ENCODE measurements at regions not wholly inside any gene's neighbourhood (a gene's known extent, or its start where the extent isn't known, plus 50 kb on each side); places are given as distances from the start of the nearest gene placed in this dataset.

DNA sequence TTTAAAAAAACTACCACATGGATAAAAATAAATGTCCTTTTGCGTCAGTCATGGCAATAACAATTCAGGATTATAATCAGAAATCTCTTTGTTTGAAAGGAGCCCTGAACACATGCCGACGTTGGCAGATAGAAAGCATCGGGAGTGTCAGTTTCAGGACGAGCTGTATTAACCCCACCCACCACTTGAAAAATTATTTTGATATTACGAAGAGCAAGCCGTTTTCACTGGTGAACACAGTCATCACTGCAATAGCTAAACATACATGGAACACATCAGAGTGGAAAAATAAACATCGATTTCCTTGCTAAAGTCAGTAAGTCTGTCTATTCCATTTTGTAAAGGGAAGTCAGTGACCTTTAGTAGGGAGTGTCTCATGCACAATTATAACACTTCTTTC is 266.4 kb upstream of the FBXL7 start:
- H3K9ac ChIP-seq (ENCODE audit: low read depth, low read length) = no peak overlapping the region
- no peaks in the 10 kb centered on the region for H3K4me1 ChIP-seq (ENCODE audit: control insufficient read depth, insufficient read depth, low read length)
- H3K27me3 ChIP-seq (ENCODE audit: control insufficient read depth, insufficient read depth, low read length) = peaks cover 3% of the 10 kb centered on the region
- H3K4me2 ChIP-seq (ENCODE audit: low read length) = peak overlapping the region; percentile 26
- no peak overlapping the region for H3K4me3 ChIP-seq (ENCODE audit: low read length)
- no peaks in the 10 kb centered on the region for H3K36me3 ChIP-seq (ENCODE audit: insufficient read depth, low read length)
- H3K9me3 ChIP-seq (replicated peaks; ENCODE audit: low read length) = no peaks in the 10 kb centered on the region

- Histone ChIP-seq H3K27me3 (ENCODE audit: control insufficient read depth, insufficient read depth, low read length) (peaks cover 19% of the 10 kb centered on the region), H3K9ac (ENCODE audit: low read depth, low read length) (no peak overlapping the region), H3K4me2 (ENCODE audit: low read length) (no peak overlapping the region), H3K9me3 (replicated peaks; ENCODE audit: low read length) (no peaks in the 10 kb centered on the region), H3K36me3 (ENCODE audit: insufficient read depth, low read length) (no peaks in the 10 kb centered on the region), H3K4me3 (ENCODE audit: low read length) (no peak overlapping the region), H3K4me1 (ENCODE audit: control insufficient read depth, insufficient read depth, low read length) (no peaks in the 10 kb centered on the region)
These were observed 277.8 kb upstream of the FBXL7 start for GRCh38 chr5:15222156-15222555.

DNA sequence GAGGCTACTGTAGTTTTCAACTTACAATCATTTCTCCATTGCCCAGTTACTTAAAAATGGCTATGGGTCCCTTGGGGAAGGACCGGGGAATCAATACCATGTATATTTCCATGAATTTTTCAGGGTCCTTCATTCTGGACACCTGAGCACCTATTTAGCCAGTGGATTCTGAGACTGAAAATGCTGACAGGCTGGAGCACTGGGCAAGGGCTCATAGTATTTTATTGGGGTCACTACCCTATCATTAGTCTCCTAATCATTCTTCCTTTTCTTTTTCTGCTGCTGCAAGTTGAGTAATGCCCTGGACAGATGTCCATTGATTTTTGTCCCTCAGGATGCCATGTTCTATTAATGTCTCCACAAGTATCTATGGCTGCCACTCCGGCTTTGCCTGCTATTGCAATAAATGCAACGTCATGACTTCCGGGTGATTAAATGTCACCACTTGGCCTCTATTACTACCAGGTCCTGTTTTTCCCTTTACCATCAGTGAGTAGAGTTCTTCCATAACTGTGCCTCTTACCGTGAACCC is 279.3 kb upstream of the FBXL7 start:
- Histone ChIP-seq H3K36me3 (ENCODE audit: insufficient read depth, low read length) (no peaks in the 10 kb centered on the region), H3K9ac (ENCODE audit: low read depth, low read length) (no peak overlapping the region), H3K4me3 (ENCODE audit: low read length) (no peak overlapping the region), H3K9me3 (replicated peaks; ENCODE audit: low read length) (no peaks in the 10 kb centered on the region), H3K27me3 (ENCODE audit: control insufficient read depth, insufficient read depth, low read length) (peaks cover 19% of the 10 kb centered on the region), H3K4me1 (ENCODE audit: control insufficient read depth, insufficient read depth, low read length) (no peaks in the 10 kb centered on the region), H3K4me2 (ENCODE audit: low read length) (no peak overlapping the region)

- no peak overlapping the region for H3K4me3 ChIP-seq (ENCODE audit: low read length)
- H3K27me3 ChIP-seq (ENCODE audit: control insufficient read depth, insufficient read depth, low read length) = peaks cover 7% of the 10 kb centered on the region
- H3K9me3 ChIP-seq (replicated peaks; ENCODE audit: low read length) = no peaks in the 10 kb centered on the region
- no peaks in the 10 kb centered on the region for H3K36me3 ChIP-seq (ENCODE audit: insufficient read depth, low read length)
- H3K9ac ChIP-seq (ENCODE audit: low read depth, low read length) = no peak overlapping the region
- no peak overlapping the region for H3K4me2 ChIP-seq (ENCODE audit: low read length)
- H3K4me1 ChIP-seq (ENCODE audit: control insufficient read depth, insufficient read depth, low read length) = no peaks in the 10 kb centered on the region
These were observed 284.9 kb upstream of the FBXL7 start for GRCh38 chr5:15215056-15215455.

DNA sequence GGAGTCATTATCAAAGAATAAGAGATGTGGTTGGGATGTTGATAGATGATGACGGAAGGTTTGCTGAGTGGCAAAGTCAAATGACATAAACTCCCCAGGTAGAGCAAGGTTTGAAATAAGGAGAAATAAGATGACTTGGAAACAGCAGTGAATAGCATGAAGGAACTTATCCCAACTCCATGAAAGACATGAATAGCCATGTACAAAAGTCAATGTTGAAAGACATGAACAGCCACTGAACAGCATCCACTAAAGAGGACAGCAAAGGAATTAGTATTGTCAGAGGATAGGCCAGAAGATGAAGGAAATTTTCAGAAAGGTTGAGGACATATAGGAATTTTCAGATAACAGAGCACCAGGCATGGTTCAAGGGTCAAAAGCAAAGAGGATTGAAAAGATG is 286.0 kb upstream of the FBXL7 start:
- H3K4me3 ChIP-seq (ENCODE audit: low read length) = no peak overlapping the region
- no peaks in the 10 kb centered on the region for H3K9me3 ChIP-seq (replicated peaks; ENCODE audit: low read length)
- H3K4me2 ChIP-seq (ENCODE audit: low read length) = no peak overlapping the region
- no peak overlapping the region for H3K9ac ChIP-seq (ENCODE audit: low read depth, low read length)
- H3K4me1 ChIP-seq (ENCODE audit: control insufficient read depth, insufficient read depth, low read length) = no peaks in the 10 kb centered on the region
- H3K36me3 ChIP-seq (ENCODE audit: insufficient read depth, low read length) = no peaks in the 10 kb centered on the region
- peaks cover 7% of the 10 kb centered on the region for H3K27me3 ChIP-seq (ENCODE audit: control insufficient read depth, insufficient read depth, low read length)

DNA sequence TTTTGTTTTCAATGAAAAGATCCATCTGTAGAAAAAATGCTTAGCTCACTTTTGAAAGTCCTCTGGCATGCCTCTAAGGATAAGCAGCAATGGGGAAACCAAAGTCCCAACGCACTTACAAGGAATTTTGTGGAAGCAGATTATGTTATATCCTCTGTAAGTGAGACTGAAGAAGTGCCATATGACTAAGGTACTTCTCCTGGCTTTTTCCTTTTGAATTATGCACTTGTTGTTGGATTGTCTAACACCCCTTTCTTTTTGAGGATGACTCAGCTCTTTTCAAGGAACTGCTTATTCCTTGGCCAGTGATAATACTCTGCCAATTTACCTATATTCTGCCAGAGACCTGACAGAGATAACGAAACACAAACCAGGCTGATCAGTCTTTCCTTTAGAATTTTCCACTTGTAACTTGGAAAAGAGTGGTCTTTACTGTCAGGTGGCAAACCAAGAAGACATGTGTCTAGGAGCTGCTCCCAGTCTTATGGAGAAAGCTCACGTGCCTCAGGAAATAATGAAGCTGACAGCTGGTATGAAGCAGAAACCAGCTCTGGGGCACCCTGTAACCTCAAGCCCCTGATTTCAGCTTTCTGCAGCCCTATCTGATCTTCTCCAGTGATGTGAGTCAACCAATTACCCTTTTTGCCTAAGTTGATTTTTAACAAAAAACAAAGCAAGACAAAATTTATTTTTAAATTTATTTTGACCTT is 290.8 kb upstream of the FBXL7 start:
- Histone ChIP-seq H3K9ac (ENCODE audit: low read depth, low read length) (no peak overlapping the region), H3K4me2 (ENCODE audit: low read length) (no peak overlapping the region), H3K27me3 (ENCODE audit: control insufficient read depth, insufficient read depth, low read length) (no peaks in the 10 kb centered on the region), H3K9me3 (replicated peaks; ENCODE audit: low read length) (no peaks in the 10 kb centered on the region), H3K36me3 (ENCODE audit: insufficient read depth, low read length) (no peaks in the 10 kb centered on the region), H3K4me3 (ENCODE audit: low read length) (no peak overlapping the region), H3K4me1 (ENCODE audit: control insufficient read depth, insufficient read depth, low read length) (no peaks in the 10 kb centered on the region)

GRCh38 chr5:15206133-15206532 is 293.8 kb upstream of the FBXL7 start:
- Histone ChIP-seq H3K9me3 (replicated peaks; ENCODE audit: low read length) (no peaks in the 10 kb centered on the region), H3K4me2 (ENCODE audit: low read length) (no peak overlapping the region), H3K9ac (ENCODE audit: low read depth, low read length) (no peak overlapping the region), H3K36me3 (ENCODE audit: insufficient read depth, low read length) (no peaks in the 10 kb centered on the region), H3K27me3 (ENCODE audit: control insufficient read depth, insufficient read depth, low read length) (no peaks in the 10 kb centered on the region), H3K4me3 (ENCODE audit: low read length) (no peak overlapping the region), H3K4me1 (ENCODE audit: control insufficient read depth, insufficient read depth, low read length) (no peaks in the 10 kb centered on the region)

GRCh38 chr5:15203376-15203775 is 296.6 kb upstream of the FBXL7 start:
- H3K4me2 ChIP-seq (ENCODE audit: low read length) = no peak overlapping the region
- H3K36me3 ChIP-seq (ENCODE audit: insufficient read depth, low read length) = no peaks in the 10 kb centered on the region
- no peaks in the 10 kb centered on the region for H3K9me3 ChIP-seq (replicated peaks; ENCODE audit: low read length)
- no peaks in the 10 kb centered on the region for H3K4me1 ChIP-seq (ENCODE audit: control insufficient read depth, insufficient read depth, low read length)
- H3K4me3 ChIP-seq (ENCODE audit: low read length) = no peak overlapping the region
- no peaks in the 10 kb centered on the region for H3K27me3 ChIP-seq (ENCODE audit: control insufficient read depth, insufficient read depth, low read length)
- no peak overlapping the region for H3K9ac ChIP-seq (ENCODE audit: low read depth, low read length)

DNA sequence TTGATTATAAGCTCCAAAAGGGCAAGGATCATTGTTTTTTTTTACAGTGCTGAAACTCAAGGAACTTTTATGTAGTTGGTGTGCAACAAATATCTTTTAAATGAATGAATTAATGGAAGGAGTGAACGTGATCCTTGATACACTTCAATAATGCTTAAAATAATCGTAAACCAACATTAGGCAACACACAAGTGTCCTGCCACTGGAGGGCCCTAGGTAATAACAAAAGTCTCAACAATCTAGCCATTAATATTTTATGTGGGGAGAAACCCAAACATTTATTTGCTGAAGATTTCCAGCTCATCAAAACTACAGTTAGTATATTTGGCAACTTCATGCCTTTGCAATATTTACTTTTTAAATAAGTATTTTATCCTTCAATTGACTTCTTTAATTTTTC is 309.0 kb upstream of the FBXL7 start:
- Histone ChIP-seq H3K9ac (ENCODE audit: low read depth, low read length) (no peak overlapping the region), H3K4me3 (ENCODE audit: low read length) (no peak overlapping the region), H3K4me2 (ENCODE audit: low read length) (no peak overlapping the region), H3K36me3 (ENCODE audit: insufficient read depth, low read length) (no peaks in the 10 kb centered on the region), H3K4me1 (ENCODE audit: control insufficient read depth, insufficient read depth, low read length) (no peaks in the 10 kb centered on the region), H3K9me3 (replicated peaks; ENCODE audit: low read length) (no peaks in the 10 kb centered on the region), H3K27me3 (ENCODE audit: control insufficient read depth, insufficient read depth, low read length) (no peaks in the 10 kb centered on the region)

GRCh38 chr5:15183520-15183919 is 311.9 kb upstream of the ANKH start:
- Histone ChIP-seq H3K36me3 (ENCODE audit: insufficient read depth, low read length) (no peaks in the 10 kb centered on the region), H3K4me2 (ENCODE audit: low read length) (no peak overlapping the region), H3K27me3 (ENCODE audit: control insufficient read depth, insufficient read depth, low read length) (no peaks in the 10 kb centered on the region), H3K9ac (ENCODE audit: low read depth, low read length) (no peak overlapping the region), H3K9me3 (replicated peaks; ENCODE audit: low read length) (no peaks in the 10 kb centered on the region), H3K4me1 (ENCODE audit: control insufficient read depth, insufficient read depth, low read length) (no peaks in the 10 kb centered on the region), H3K4me3 (ENCODE audit: low read length) (no peak overlapping the region)

DNA sequence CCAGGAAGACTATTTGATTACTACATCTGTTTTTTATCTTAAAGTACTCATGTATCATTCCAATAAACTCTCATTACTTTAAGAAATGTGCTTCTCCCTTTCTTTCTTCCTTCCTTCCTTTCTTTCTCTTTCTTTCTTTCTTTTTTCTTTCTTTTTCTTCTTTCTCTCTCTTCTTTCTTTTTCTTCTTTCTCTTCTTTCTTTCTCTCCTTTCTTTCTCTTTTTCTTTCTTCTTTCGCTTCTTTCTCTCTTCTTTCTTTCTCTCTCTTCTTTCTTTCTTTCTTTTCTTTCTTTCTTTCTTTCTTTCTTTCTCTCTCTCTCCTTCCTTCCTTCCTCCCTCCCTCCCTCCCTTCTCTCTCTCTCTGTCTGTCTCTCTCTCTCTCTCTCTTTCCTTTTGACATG is 298.6 kb upstream of the ANKH start:
- Histone ChIP-seq H3K9ac (ENCODE audit: low read depth, low read length) (no peak overlapping the region), H3K4me3 (ENCODE audit: low read length) (no peak overlapping the region), H3K4me1 (ENCODE audit: control insufficient read depth, insufficient read depth, low read length) (no peaks in the 10 kb centered on the region), H3K4me2 (ENCODE audit: low read length) (no peak overlapping the region), H3K9me3 (replicated peaks; ENCODE audit: low read length) (no peaks in the 10 kb centered on the region), H3K36me3 (ENCODE audit: insufficient read depth, low read length) (no peaks in the 10 kb centered on the region), H3K27me3 (ENCODE audit: control insufficient read depth, insufficient read depth, low read length) (peaks cover 7% of the 10 kb centered on the region)

- H3K36me3 ChIP-seq (ENCODE audit: insufficient read depth, low read length) = no peaks in the 10 kb centered on the region
- no peak overlapping the region for H3K4me2 ChIP-seq (ENCODE audit: low read length)
- no peaks in the 10 kb centered on the region for H3K4me1 ChIP-seq (ENCODE audit: control insufficient read depth, insufficient read depth, low read length)
- peaks cover 7% of the 10 kb centered on the region for H3K27me3 ChIP-seq (ENCODE audit: control insufficient read depth, insufficient read depth, low read length)
- H3K9me3 ChIP-seq (replicated peaks; ENCODE audit: low read length) = no peaks in the 10 kb centered on the region
- no peak overlapping the region for H3K9ac ChIP-seq (ENCODE audit: low read depth, low read length)
- no peak overlapping the region for H3K4me3 ChIP-seq (ENCODE audit: low read length)
These were observed 296.8 kb upstream of the ANKH start for GRCh38 chr5:15168358-15168757.

All from skeletal muscle satellite cell (primary cell).